GM18861 (cell line): ENCODE measurements at regions not wholly inside any gene's neighbourhood (a gene's known extent, or its start where the extent isn't known, plus 50 kb on each side); places are given as distances from the start of the nearest gene placed in this dataset.

ENCODE experiments used
- ATAC-seq: cut with Tn5 transposase; IDR thresholded peaks from one replicate; pipeline ENCODE4 v1.9.1; 2021; ENCODE audit not compliant: unreplicated experiment

GRCh38 chr10:83926606-83927005 lies 212.7 kb upstream of the GHITM start:
- no peak for ATAC-seq

GRCh38 chr10:83927166-83927565 lies 212.1 kb upstream of the GHITM start:
- ATAC-seq = no peak

- ATAC-seq = no peak
These were observed 209.9 kb upstream of the GHITM start for GRCh38 chr10:83929399-83929798.

GRCh38 chr10:83931669-83932068 lies 207.6 kb upstream of the GHITM start:
- ATAC-seq = no peak

- ATAC-seq = no peak
These were observed 207.1 kb upstream of the GHITM start for GRCh38 chr10:83932245-83932644.

- ATAC-seq = no peak
These were observed 205.2 kb upstream of the GHITM start for GRCh38 chr10:83934062-83934461.

GRCh38 chr10:83934641-83935338 lies 204.5 kb upstream of the GHITM start:
- no peak for ATAC-seq

- no peak for ATAC-seq
These were observed 204.0 kb upstream of the GHITM start for GRCh38 chr10:83935339-83935736.

- no peak for ATAC-seq
These were observed 203.4 kb upstream of the GHITM start for GRCh38 chr10:83935911-83936310.

- ATAC-seq = no peak
These were observed 202.1 kb upstream of the GHITM start for GRCh38 chr10:83937161-83937560.

- no peak for ATAC-seq
These were observed 201.5 kb upstream of the GHITM start for GRCh38 chr10:83937826-83938225.

GRCh38 chr10:83941189-83941588 lies 198.1 kb upstream of the GHITM start:
- no peak for ATAC-seq

- no peak for ATAC-seq
These were observed 196.9 kb upstream of the GHITM start for GRCh38 chr10:83942410-83942809.

GRCh38 chr10:83943049-83943448 lies 196.3 kb upstream of the GHITM start:
- ATAC-seq = no peak

GRCh38 chr10:83943920-83944319 lies 195.4 kb upstream of the GHITM start:
- ATAC-seq = no peak

GRCh38 chr10:83945982-83946718 lies 193.2 kb upstream of the GHITM start:
- ATAC-seq = no peak

GRCh38 chr10:83952314-83952713 lies 187.0 kb upstream of the GHITM start:
- no peak for ATAC-seq

GRCh38 chr10:83953589-83953988 lies 185.7 kb upstream of the GHITM start:
- no peak for ATAC-seq

- no peak for ATAC-seq
These were observed 185.0 kb upstream of the GHITM start for GRCh38 chr10:83954193-83954799.

- no peak for ATAC-seq
These were observed 183.9 kb upstream of the GHITM start for GRCh38 chr10:83955406-83955805.

GRCh38 chr10:83957168-83957947 lies 182.0 kb upstream of the GHITM start:
- no peak for ATAC-seq
